Activated T-cell treated with anti-CD3 and anti-CD28 coated beads, Interleukin-2, amount 50 U/mL, for 24 hours (primary cell): ENCODE measurements at regions not wholly inside any gene's neighbourhood (a gene's known extent, or its start where the extent isn't known, plus 50 kb on each side); places are given as distances from the start of the nearest gene placed in this dataset.

Experiments used
- DNase-seq: peaks from one replicate; pipeline ENCODE4 v3.0.0-alpha.2; 2020
- H3K27ac Mint-ChIP-seq: 2 replicates; pipeline ENCODE4 v1.8.0; 2020; ENCODE audit warnings: mild to moderate bottlenecking, mixed read lengths
- H3K27me3 Mint-ChIP-seq: 2 replicates; pipeline ENCODE4 v1.8.0; 2020; ENCODE audit warnings: mixed read lengths
- H3K36me3 Mint-ChIP-seq: 2 replicates; pipeline ENCODE4 v1.8.0; 2020; ENCODE audit warnings: low read depth, mixed read lengths
- H3K4me1 Mint-ChIP-seq: 2 replicates; pipeline ENCODE4 v1.8.0; 2020; ENCODE audit warnings: low read depth, mixed read lengths
- H3K4me3 Mint-ChIP-seq: 2 replicates; pipeline ENCODE4 v1.8.0; 2020; ENCODE audit warnings: mild to moderate bottlenecking, moderate library complexity, mixed read lengths
- H3K9me3 Mint-ChIP-seq: 2 replicates; pipeline ENCODE4 v1.8.0; 2020; ENCODE audit warnings: mixed read lengths

GRCh38 chr12:127893895-127894609, 372.9 kb upstream of the TMEM132C start:
- Mint-ChIP-seq H3K4me1 (no peaks in the 10 kb centered on the region), H3K27me3 (no peaks in the 10 kb centered on the region), H3K9me3 (peaks cover 9% of the 10 kb centered on the region), H3K27ac (no peak overlapping the region), H3K36me3 (no peaks in the 10 kb centered on the region), H3K4me3 (no peak overlapping the region)
- DNase-seq = no peak

DNA sequence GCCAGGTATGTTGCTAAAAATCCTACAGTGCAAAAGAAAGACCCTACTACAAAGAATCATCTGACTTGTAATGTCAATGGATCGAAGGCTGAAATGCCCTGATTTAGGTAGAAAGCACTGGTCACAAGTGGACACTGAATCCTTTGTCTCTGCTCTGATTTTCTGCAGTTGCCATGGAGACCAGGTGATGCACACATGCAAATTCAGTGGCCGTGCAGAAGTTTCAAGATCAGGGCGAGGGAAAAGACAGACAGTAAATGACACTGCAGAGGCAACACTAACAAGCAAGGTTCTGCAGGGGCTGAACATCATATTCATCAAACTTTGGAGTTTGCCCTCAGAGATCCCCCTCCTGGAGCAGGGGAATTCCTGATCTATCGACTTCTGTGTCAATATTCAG, 370.3 kb upstream of the TMEM132C start:
- DNase-seq = no peak
- no peaks in the 10 kb centered on the region for H3K36me3 Mint-ChIP-seq
- H3K9me3 Mint-ChIP-seq = peaks cover 6% of the 10 kb centered on the region
- no peak overlapping the region for H3K27ac Mint-ChIP-seq
- H3K4me3 Mint-ChIP-seq = no peak overlapping the region
- no peaks in the 10 kb centered on the region for H3K4me1 Mint-ChIP-seq
- no peaks in the 10 kb centered on the region for H3K27me3 Mint-ChIP-seq

- no peak overlapping the region for H3K27ac Mint-ChIP-seq
- H3K36me3 Mint-ChIP-seq = no peaks in the 10 kb centered on the region
- H3K27me3 Mint-ChIP-seq = no peaks in the 10 kb centered on the region
- H3K9me3 Mint-ChIP-seq = peaks cover 12% of the 10 kb centered on the region
- H3K4me3 Mint-ChIP-seq = no peak overlapping the region
- H3K4me1 Mint-ChIP-seq = no peaks in the 10 kb centered on the region
- no peak for DNase-seq
Observed at GRCh38 chr12:127898616-127899015, 368.4 kb upstream of the TMEM132C start.

- no peaks in the 10 kb centered on the region for H3K4me1 Mint-ChIP-seq
- no peaks in the 10 kb centered on the region for H3K36me3 Mint-ChIP-seq
- no peaks in the 10 kb centered on the region for H3K27me3 Mint-ChIP-seq
- H3K27ac Mint-ChIP-seq = no peak overlapping the region
- DNase-seq = no peak
- no peak overlapping the region for H3K4me3 Mint-ChIP-seq
- H3K9me3 Mint-ChIP-seq = peaks cover 14% of the 10 kb centered on the region
Observed at GRCh38 chr12:127899971-127900370, 367.0 kb upstream of the TMEM132C start.

GRCh38 chr12:127900386-127900785, 366.6 kb upstream of the TMEM132C start:
- H3K36me3 Mint-ChIP-seq = no peaks in the 10 kb centered on the region
- DNase-seq = no peak
- no peaks in the 10 kb centered on the region for H3K27me3 Mint-ChIP-seq
- H3K4me3 Mint-ChIP-seq = no peak overlapping the region
- peaks cover 14% of the 10 kb centered on the region for H3K9me3 Mint-ChIP-seq
- H3K27ac Mint-ChIP-seq = no peak overlapping the region
- no peaks in the 10 kb centered on the region for H3K4me1 Mint-ChIP-seq

GRCh38 chr12:127903146-127903545, 363.8 kb upstream of the TMEM132C start:
- Mint-ChIP-seq H3K36me3 (no peaks in the 10 kb centered on the region), H3K9me3 (peaks cover 12% of the 10 kb centered on the region), H3K4me1 (no peaks in the 10 kb centered on the region), H3K27ac (no peak overlapping the region), H3K27me3 (no peaks in the 10 kb centered on the region), H3K4me3 (no peak overlapping the region)
- DNase-seq = no peak

GRCh38 chr12:127909041-127909440, 357.9 kb upstream of the TMEM132C start:
- no peaks in the 10 kb centered on the region for H3K9me3 Mint-ChIP-seq
- no peaks in the 10 kb centered on the region for H3K27me3 Mint-ChIP-seq
- no peak overlapping the region for H3K27ac Mint-ChIP-seq
- H3K4me3 Mint-ChIP-seq = no peak overlapping the region
- DNase-seq = no peak
- no peaks in the 10 kb centered on the region for H3K36me3 Mint-ChIP-seq
- no peaks in the 10 kb centered on the region for H3K4me1 Mint-ChIP-seq

DNA sequence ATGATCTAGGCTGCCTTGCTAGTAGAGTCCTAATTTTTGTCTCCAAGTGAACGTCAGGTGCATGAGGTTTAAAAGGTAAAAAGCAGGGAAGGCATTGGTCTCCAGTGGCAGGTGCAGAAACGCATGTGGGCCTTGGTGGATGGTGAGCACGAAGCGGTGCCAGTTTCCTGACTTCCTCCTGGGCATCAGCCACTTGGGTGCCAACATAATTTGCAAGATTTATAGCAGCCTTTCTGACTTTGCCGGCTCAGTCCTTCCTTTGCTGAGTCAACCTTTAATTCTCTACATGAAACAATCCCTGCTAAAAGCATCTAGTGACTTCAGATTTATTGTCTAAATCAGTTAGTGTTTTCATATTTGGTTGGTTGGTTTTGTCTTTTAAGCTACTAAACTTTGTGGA, 355.7 kb upstream of the TMEM132C start:
- Mint-ChIP-seq H3K9me3 (no peaks in the 10 kb centered on the region), H3K4me3 (no peak overlapping the region), H3K27ac (no peak overlapping the region), H3K36me3 (no peaks in the 10 kb centered on the region), H3K27me3 (no peaks in the 10 kb centered on the region), H3K4me1 (no peaks in the 10 kb centered on the region)
- DNase-seq = no peak

GRCh38 chr12:127912035-127912665, 354.8 kb upstream of the TMEM132C start:
- Mint-ChIP-seq H3K27me3 (no peaks in the 10 kb centered on the region), H3K36me3 (no peaks in the 10 kb centered on the region), H3K4me3 (no peak overlapping the region), H3K27ac (no peak overlapping the region), H3K4me1 (no peaks in the 10 kb centered on the region), H3K9me3 (no peaks in the 10 kb centered on the region)
- no peak for DNase-seq

GRCh38 chr12:127923501-127923900, 343.5 kb upstream of the TMEM132C start:
- H3K9me3 Mint-ChIP-seq = peaks cover 6% of the 10 kb centered on the region
- no peaks in the 10 kb centered on the region for H3K27me3 Mint-ChIP-seq
- no peaks in the 10 kb centered on the region for H3K36me3 Mint-ChIP-seq
- H3K27ac Mint-ChIP-seq = no peak overlapping the region
- no peak overlapping the region for H3K4me3 Mint-ChIP-seq
- no peak for DNase-seq
- H3K4me1 Mint-ChIP-seq = no peaks in the 10 kb centered on the region

GRCh38 chr12:127925971-127926370, 341.0 kb upstream of the TMEM132C start:
- Mint-ChIP-seq H3K9me3 (peaks cover 3% of the 10 kb centered on the region), H3K27ac (no peak overlapping the region), H3K4me3 (no peak overlapping the region), H3K27me3 (no peaks in the 10 kb centered on the region), H3K36me3 (no peaks in the 10 kb centered on the region), H3K4me1 (no peaks in the 10 kb centered on the region)
- no peak for DNase-seq

GRCh38 chr12:127928178-127928577, 338.8 kb upstream of the TMEM132C start:
- no peak overlapping the region for H3K27ac Mint-ChIP-seq
- H3K9me3 Mint-ChIP-seq = no peaks in the 10 kb centered on the region
- no peaks in the 10 kb centered on the region for H3K4me1 Mint-ChIP-seq
- no peaks in the 10 kb centered on the region for H3K27me3 Mint-ChIP-seq
- H3K36me3 Mint-ChIP-seq = no peaks in the 10 kb centered on the region
- no peak overlapping the region for H3K4me3 Mint-ChIP-seq
- DNase-seq = no peak

GRCh38 chr12:127928615-127929571, 338.1 kb upstream of the TMEM132C start:
- H3K9me3 Mint-ChIP-seq = no peaks in the 10 kb centered on the region
- H3K36me3 Mint-ChIP-seq = no peaks in the 10 kb centered on the region
- no peaks in the 10 kb centered on the region for H3K4me1 Mint-ChIP-seq
- no peaks in the 10 kb centered on the region for H3K27me3 Mint-ChIP-seq
- no peak for DNase-seq
- H3K4me3 Mint-ChIP-seq = no peak overlapping the region
- no peak overlapping the region for H3K27ac Mint-ChIP-seq

DNA sequence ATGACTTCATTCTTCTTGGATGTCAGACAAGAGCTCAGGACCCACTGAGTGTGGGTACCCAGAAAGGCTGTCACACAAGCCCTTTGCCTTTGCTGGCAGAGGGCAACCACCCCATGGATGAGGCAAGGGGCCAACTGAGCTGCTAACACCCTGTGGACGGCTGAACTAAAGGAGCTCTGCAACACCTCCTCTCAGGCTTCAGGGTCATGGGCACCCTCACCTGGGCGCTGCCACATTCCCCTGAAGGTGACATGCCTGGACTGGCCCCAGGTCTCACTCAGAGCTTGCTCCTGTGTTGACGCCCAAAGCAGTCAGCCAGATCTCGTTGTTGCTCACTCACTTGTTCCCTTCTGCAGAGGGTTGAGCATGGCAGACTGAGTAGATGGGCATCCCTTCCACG, 336.8 kb upstream of the TMEM132C start:
- Mint-ChIP-seq H3K4me3 (no peak overlapping the region), H3K27ac (no peak overlapping the region), H3K36me3 (no peaks in the 10 kb centered on the region), H3K9me3 (no peaks in the 10 kb centered on the region), H3K4me1 (no peaks in the 10 kb centered on the region), H3K27me3 (no peaks in the 10 kb centered on the region)
- DNase-seq = no peak

GRCh38 chr12:127934409-127934808, 332.6 kb upstream of the TMEM132C start:
- Mint-ChIP-seq H3K36me3 (no peaks in the 10 kb centered on the region), H3K27ac (no peak overlapping the region), H3K9me3 (peaks cover 4% of the 10 kb centered on the region), H3K4me3 (no peak overlapping the region), H3K4me1 (no peaks in the 10 kb centered on the region), H3K27me3 (no peaks in the 10 kb centered on the region)
- no peak for DNase-seq
